ENCODE measurements at regions not wholly inside any gene's neighbourhood (a gene's known extent, or its start where the extent isn't known, plus 50 kb on each side); places are given as distances from the start of the nearest gene placed in this dataset.
"Not testable (repeated sequence)": the region's sequence is repeated elsewhere in the genome, so short reads cannot be mapped to it uniquely, and the experiment has no call there.

GRCh38 chr14:62409169-62409568, 636.1 kb downstream of the KCNH5 start:
- no peak for DNase-seq (ENCODE audit: low spot score)

GRCh38 chr14:62409626-62410300, 635.5 kb downstream of the KCNH5 start:
- DNase-seq (ENCODE audit: low spot score) = no peak

GRCh38 chr14:62420847-62421246, 624.4 kb downstream of the KCNH5 start:
- DNase-seq (ENCODE audit: low spot score) = no peak

GRCh38 chr14:62428429-62429203, 616.6 kb downstream of the KCNH5 start:
- DNase-seq (ENCODE audit: low spot score) = no peak

GRCh38 chr14:62429683-62430082, 615.6 kb downstream of the KCNH5 start:
- no peak for DNase-seq (ENCODE audit: low spot score)

- DNase-seq (ENCODE audit: low spot score) = no peak
Observed at GRCh38 chr14:62431496-62431895, 613.8 kb downstream of the KCNH5 start.

- no peak for DNase-seq (ENCODE audit: low spot score)
Observed at GRCh38 chr14:62432955-62433354, 612.3 kb downstream of the KCNH5 start.

GRCh38 chr14:62436261-62436660, 609.0 kb downstream of the KCNH5 start:
- no peak for DNase-seq (ENCODE audit: low spot score)

GRCh38 chr14:62439210-62439609, 606.0 kb downstream of the KCNH5 start:
- no peak for DNase-seq (ENCODE audit: low spot score)

GRCh38 chr14:62443796-62444195, 601.5 kb downstream of the KCNH5 start:
- no peak for DNase-seq (ENCODE audit: low spot score)

- no peak for DNase-seq (ENCODE audit: low spot score)
Observed at GRCh38 chr14:62445570-62445969, 599.7 kb downstream of the KCNH5 start.

- DNase-seq (ENCODE audit: low spot score) = no peak
Observed at GRCh38 chr14:62451221-62451620, 594.0 kb downstream of the KCNH5 start.

GRCh38 chr14:62453226-62453625, 592.0 kb downstream of the KCNH5 start:
- DNase-seq (ENCODE audit: low spot score) = no peak

- no peak for DNase-seq (ENCODE audit: low spot score)
Observed at GRCh38 chr14:62455446-62455845, 589.8 kb downstream of the KCNH5 start.

GRCh38 chr14:62462988-62463387, 582.3 kb downstream of the KCNH5 start:
- DNase-seq (ENCODE audit: low spot score) = peak; percentile 13

GRCh38 chr14:62468946-62469345, 576.3 kb downstream of the KCNH5 start:
- no peak for DNase-seq (ENCODE audit: low spot score)

- DNase-seq (ENCODE audit: low spot score) = no peak
Observed at GRCh38 chr14:62470935-62471334, 574.3 kb downstream of the KCNH5 start.

GRCh38 chr14:62491146-62491545, 554.1 kb downstream of the KCNH5 start:
- no peak for DNase-seq (ENCODE audit: low spot score)

GRCh38 chr14:62497708-62498107, 547.5 kb downstream of the KCNH5 start:
- DNase-seq (ENCODE audit: low spot score) = no peak

- no peak for DNase-seq (ENCODE audit: low spot score)
Observed at GRCh38 chr14:62501021-62501750, 544.1 kb downstream of the KCNH5 start.

GRCh38 chr14:62505045-62505444, 540.2 kb downstream of the KCNH5 start:
- DNase-seq (ENCODE audit: low spot score) = no peak

GRCh38 chr14:62521309-62521708, 523.9 kb downstream of the KCNH5 start:
- not testable (repeated sequence) for DNase-seq (ENCODE audit: low spot score)

GRCh38 chr14:62528296-62528695, 517.0 kb downstream of the KCNH5 start:
- DNase-seq (ENCODE audit: low spot score) = no peak
